ENCODE measurements at regions not wholly inside any gene's neighbourhood (a gene's known extent, or its start where the extent isn't known, plus 50 kb on each side); places are given as distances from the start of the nearest gene placed in this dataset.
A peak's percentile ranks its signal among the peaks of the same experiment; 100 is the strongest.

DNA sequence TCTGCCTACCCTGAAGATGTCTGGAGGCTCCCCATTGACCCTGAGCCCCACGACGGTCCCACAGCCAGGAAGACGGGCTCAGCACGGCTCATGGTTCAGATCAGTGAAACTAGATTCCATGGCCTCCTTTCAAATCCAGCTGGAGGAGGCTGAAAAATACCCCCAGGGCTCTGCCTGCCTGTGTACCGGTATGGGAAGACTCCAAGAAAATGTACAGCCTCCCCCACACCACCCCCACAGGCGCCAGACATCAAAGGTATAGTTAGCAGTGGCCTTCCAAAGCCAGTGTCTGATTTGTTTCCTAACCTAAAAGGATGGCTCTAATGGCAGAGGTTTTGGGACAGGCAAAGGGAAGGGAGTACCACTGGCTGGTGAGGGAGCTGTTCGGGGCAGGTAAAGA, 86.2 kb upstream of the SNAP25 start:
- FAIRE-seq (no peak), DNase-seq (ENCODE audit: low read depth) (no peak)
- H3K4me3 ChIP-seq (ENCODE audit: low read depth, low read length): no peak overlapping the region
- H3K27me3 ChIP-seq (ENCODE audit: control insufficient read depth, insufficient read depth, low read length): no peaks in the 10 kb centered on the region
- TF ChIP-seq, protein P1, sequence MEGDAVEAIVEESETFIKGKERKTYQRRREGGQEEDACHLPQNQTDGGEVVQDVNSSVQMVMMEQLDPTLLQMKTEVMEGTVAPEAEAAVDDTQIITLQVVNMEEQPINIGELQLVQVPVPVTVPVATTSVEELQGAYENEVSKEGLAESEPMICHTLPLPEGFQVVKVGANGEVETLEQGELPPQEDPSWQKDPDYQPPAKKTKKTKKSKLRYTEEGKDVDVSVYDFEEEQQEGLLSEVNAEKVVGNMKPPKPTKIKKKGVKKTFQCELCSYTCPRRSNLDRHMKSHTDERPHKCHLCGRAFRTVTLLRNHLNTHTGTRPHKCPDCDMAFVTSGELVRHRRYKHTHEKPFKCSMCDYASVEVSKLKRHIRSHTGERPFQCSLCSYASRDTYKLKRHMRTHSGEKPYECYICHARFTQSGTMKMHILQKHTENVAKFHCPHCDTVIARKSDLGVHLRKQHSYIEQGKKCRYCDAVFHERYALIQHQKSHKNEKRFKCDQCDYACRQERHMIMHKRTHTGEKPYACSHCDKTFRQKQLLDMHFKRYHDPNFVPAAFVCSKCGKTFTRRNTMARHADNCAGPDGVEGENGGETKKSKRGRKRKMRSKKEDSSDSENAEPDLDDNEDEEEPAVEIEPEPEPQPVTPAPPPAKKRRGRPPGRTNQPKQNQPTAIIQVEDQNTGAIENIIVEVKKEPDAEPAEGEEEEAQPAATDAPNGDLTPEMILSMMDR (IDR thresholded peaks at IDR 0.05; ENCODE audit: insufficient read depth, low read length, severe bottlenecking): no peak
- no peaks in the 10 kb centered on the region for H3K36me3 ChIP-seq (ENCODE audit: control insufficient read depth, insufficient read depth, low read length)

DNA sequence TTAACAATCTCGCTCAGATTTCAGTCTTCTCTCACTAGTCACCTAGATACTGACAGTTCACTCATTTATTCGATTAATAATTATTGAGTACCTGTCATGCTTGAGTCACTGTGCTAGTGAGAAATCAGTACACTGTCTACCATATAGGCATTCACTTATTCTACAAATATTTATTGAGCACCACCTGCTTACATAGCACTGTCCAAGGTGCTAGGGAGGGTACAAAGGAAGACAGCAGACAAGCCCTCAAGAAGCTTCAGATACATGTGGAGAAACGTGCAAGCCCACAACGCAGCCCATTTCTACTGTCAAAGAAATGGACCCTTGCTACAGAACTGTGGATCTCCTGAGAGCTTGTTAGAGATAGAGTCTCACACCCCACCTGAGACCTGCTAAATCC, 85.1 kb upstream of the SNAP25 start:
- no peaks in the 10 kb centered on the region for H3K27me3 ChIP-seq (ENCODE audit: control insufficient read depth, insufficient read depth, low read length)
- FAIRE-seq: no peak

DNA sequence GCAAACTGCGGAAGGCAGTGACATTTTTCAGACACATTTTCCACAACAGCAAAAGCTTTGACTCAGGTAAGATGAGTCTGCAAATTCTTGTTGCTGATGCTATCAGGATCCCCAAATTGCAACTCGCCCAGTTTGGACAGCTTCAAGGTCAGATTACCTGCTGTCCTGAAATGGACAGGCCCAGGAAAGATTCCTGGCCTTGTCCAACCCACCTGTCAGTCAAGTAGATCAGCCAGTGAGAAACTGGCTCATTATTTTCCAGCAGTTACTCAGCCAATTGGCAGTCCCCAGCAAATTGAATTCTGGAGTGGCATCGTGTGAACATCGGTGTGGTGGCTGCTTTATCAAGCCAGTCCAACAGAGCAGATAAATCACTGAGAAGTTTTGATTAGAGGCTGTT, 84.5 kb upstream of the SNAP25 start:
- FAIRE-seq: no peak
- H3K36me3 ChIP-seq (ENCODE audit: control insufficient read depth, insufficient read depth, low read length): no peaks in the 10 kb centered on the region
- TF ChIP-seq, protein P1 (IDR thresholded peaks at IDR 0.05; ENCODE audit: insufficient read depth, low read length, severe bottlenecking): no peak
- no peaks in the 10 kb centered on the region for H3K27me3 ChIP-seq (ENCODE audit: control insufficient read depth, insufficient read depth, low read length)
- DNase-seq (ENCODE audit: low read depth): no peak
- no peak overlapping the region for H3K4me3 ChIP-seq (ENCODE audit: low read depth, low read length)

More for the DNA sequence above, 85.1 kb upstream of the SNAP25 start:
- no peak overlapping the region for H3K4me3 ChIP-seq (ENCODE audit: low read depth, low read length)
- TF ChIP-seq, protein P1 (IDR thresholded peaks at IDR 0.05; ENCODE audit: insufficient read depth, low read length, severe bottlenecking): no peak
- H3K36me3 ChIP-seq (ENCODE audit: control insufficient read depth, insufficient read depth, low read length): no peaks in the 10 kb centered on the region
- DNase-seq (ENCODE audit: low read depth): no peak

DNA sequence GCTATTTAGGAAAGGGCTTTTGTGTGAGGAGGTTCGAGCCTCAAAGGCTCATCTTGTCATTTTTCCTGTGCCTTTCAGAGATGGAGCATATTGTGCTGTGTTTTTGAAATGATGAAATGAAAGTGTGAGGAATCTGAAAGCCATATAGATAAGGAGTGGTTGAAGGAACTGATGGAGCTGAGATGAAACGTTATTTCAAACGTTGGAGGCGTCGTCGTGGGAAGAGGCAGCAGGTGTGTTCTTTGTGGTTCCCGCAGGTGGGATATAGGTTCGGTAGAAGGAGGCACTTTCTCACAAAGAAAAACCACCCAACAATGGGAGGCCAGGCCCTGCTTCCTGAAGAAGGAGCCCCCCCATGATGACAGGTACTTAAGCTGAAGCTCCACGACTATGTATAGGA, 83.2 kb upstream of the SNAP25 start:
- H3K36me3 ChIP-seq (ENCODE audit: control insufficient read depth, insufficient read depth, low read length): no peaks in the 10 kb centered on the region

DNA sequence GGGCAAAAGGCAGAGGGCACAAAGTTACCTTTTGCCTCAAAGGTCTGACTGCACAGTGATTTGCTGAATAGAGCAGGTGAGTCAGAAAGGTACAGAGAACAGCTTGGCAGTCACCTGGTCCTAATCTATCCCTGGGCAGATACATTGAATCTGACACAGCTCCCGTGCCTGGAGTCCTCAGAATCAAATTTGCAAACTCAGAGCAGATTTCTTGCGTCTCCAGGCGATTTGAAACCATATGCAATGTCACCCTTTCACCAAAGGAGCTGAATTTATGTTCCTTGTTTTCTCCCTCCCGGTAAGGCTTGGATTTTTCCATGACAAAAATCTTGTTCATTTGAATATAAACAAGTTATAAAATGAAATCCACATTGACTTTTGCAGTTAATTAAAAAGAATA, 81.6 kb upstream of the SNAP25 start:
- DNase-seq (ENCODE audit: low read depth) (peak; percentile 12), FAIRE-seq (no peak)
- Histone ChIP-seq H3K27me3 (ENCODE audit: control insufficient read depth, insufficient read depth, low read length) (no peaks in the 10 kb centered on the region), H3K36me3 (ENCODE audit: control insufficient read depth, insufficient read depth, low read length) (no peaks in the 10 kb centered on the region), H3K4me3 (ENCODE audit: low read depth, low read length) (no peak overlapping the region)
- TF ChIP-seq, protein P1 (IDR thresholded peaks at IDR 0.05; ENCODE audit: insufficient read depth, low read length, severe bottlenecking): no peak

More for the DNA sequence above, 83.2 kb upstream of the SNAP25 start:
- FAIRE-seq (peak; percentile 66), DNase-seq (ENCODE audit: low read depth) (no peak)
- TF ChIP-seq, protein P1 (IDR thresholded peaks at IDR 0.05; ENCODE audit: insufficient read depth, low read length, severe bottlenecking): no peak
- Histone ChIP-seq H3K4me3 (ENCODE audit: low read depth, low read length) (no peak overlapping the region), H3K27me3 (ENCODE audit: control insufficient read depth, insufficient read depth, low read length) (no peaks in the 10 kb centered on the region)

DNA sequence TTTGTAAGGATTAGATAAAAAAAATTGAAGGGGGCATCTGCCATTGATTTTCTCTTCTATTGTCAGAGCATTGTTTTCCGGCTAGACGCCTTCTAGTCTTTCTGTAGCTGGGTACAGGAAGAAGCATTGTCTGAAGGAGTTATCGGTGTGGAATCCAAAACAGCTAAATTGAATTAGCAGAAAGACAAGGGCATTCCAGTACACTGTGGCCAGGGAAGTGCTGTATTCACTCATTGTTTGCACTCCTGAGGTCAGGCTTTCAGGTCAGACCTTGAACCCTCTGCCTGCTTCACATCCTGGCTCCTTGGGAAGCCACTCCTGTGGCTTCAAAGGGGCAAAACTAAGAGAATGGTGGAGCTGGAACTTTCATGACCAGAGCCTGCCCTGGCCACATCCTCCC, 81.1 kb upstream of the SNAP25 start:
- DNase-seq (ENCODE audit: low read depth): no peak
- TF ChIP-seq, protein P1 (IDR thresholded peaks at IDR 0.05; ENCODE audit: insufficient read depth, low read length, severe bottlenecking): no peak
- no peak for FAIRE-seq
- H3K4me3 ChIP-seq (ENCODE audit: low read depth, low read length): no peak overlapping the region
- H3K27me3 ChIP-seq (ENCODE audit: control insufficient read depth, insufficient read depth, low read length): no peaks in the 10 kb centered on the region
- no peaks in the 10 kb centered on the region for H3K36me3 ChIP-seq (ENCODE audit: control insufficient read depth, insufficient read depth, low read length)
